ENCODE measurements at regions not wholly inside any gene's neighbourhood (a gene's known extent, or its start where the extent isn't known, plus 50 kb on each side); places are given as distances from the start of the nearest gene placed in this dataset.
"Not testable (repeated sequence)": the region's sequence is repeated elsewhere in the genome, so short reads cannot be mapped to it uniquely, and the experiment has no call there.

- DNase-seq; H3K4me3 Mint-ChIP-seq; H3K27me3 Mint-ChIP-seq (ENCODE audit: low read depth); H3K9me3 Mint-ChIP-seq; H3K27ac Mint-ChIP-seq; H3K4me1 Mint-ChIP-seq (ENCODE audit: low read depth); H3K36me3 Mint-ChIP-seq (ENCODE audit: low read depth); CTCF ChIA-PET: not testable (repeated sequence)
- intact Hi-C loops (cut with micrococcal nuclease) = loop anchor here (10.0 kb wide), 1 partner anchor 440 kb away; no protein-coding TSS in a partner anchor
Measured at GRCh38 chr1:117314951-117315350, 52.3 kb upstream of the MAN1A2 start.

- Mint-ChIP-seq H3K4me3 (no peak overlapping the region), H3K4me1 (ENCODE audit: low read depth) (no peaks in the 10 kb centered on the region), H3K27ac (no peak overlapping the region), H3K9me3 (no peaks in the 10 kb centered on the region), H3K36me3 (ENCODE audit: low read depth) (no peaks in the 10 kb centered on the region), H3K27me3 (ENCODE audit: low read depth) (no peaks in the 10 kb centered on the region)
- CTCF ChIA-PET = interaction anchor here (1.3 kb wide), 1 partner anchor 582 kb away, joined by 3 read pairs; no protein-coding TSS in a partner anchor
- DNase-seq = no peak
- intact Hi-C loops (cut with micrococcal nuclease) = loop anchor here (10.0 kb wide), 1 partner anchor 441 kb away; no protein-coding TSS in a partner anchor
Measured at GRCh38 chr1:117313555-117313954, 53.7 kb upstream of the MAN1A2 start.

- CTCF ChIA-PET = interaction anchor here (0.6 kb wide), 1 partner anchor 445 kb away, joined by 3 read pairs; no protein-coding TSS in a partner anchor
- no peak overlapping the region for H3K4me3 Mint-ChIP-seq
- no peaks in the 10 kb centered on the region for H3K27me3 Mint-ChIP-seq (ENCODE audit: low read depth)
- no peak for DNase-seq
- intact Hi-C loops (cut with micrococcal nuclease) = loop anchor here (10.0 kb wide), 1 partner anchor 442 kb away; no protein-coding TSS in a partner anchor
- H3K36me3 Mint-ChIP-seq (ENCODE audit: low read depth) = no peaks in the 10 kb centered on the region
- no peaks in the 10 kb centered on the region for H3K9me3 Mint-ChIP-seq
- no peak overlapping the region for H3K27ac Mint-ChIP-seq
- no peaks in the 10 kb centered on the region for H3K4me1 Mint-ChIP-seq (ENCODE audit: low read depth)
Measured at GRCh38 chr1:117312453-117313138, 54.7 kb upstream of the MAN1A2 start.

DNA sequence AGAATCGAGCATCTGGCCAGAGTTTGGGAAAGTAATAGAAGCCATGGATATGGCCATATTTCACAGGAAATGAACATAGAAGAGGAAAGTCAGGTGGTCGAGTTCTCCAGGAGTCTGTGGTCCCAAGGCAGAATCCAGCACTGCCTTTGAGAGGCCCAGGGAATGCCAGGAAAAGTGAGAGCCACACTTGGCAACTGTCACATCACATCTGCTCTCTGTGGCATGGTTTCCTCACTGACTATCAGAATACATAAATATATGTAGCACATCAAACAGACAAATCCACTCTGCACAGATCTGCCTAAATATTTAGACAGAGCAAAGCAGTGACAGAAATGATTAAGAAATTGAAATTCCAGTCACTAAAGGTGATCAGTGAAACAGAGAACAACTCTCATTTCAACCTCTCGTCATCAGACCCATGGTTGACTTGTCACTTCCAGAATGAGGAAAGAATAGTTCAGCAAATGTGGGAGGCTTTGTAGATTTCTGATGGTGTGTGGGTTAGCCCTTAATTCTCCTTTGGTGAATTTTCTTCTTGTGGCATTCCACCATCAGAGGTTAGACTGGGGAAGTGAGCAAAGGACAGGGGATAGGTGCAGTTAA, 58.8 kb upstream of the MAN1A2 start:
- H3K27me3 Mint-ChIP-seq (ENCODE audit: low read depth) = peaks cover under 1% of the 10 kb centered on the region
- H3K4me3 Mint-ChIP-seq = no peak overlapping the region
- no peak for DNase-seq
- no peaks in the 10 kb centered on the region for H3K4me1 Mint-ChIP-seq (ENCODE audit: low read depth)
- no peaks in the 10 kb centered on the region for H3K9me3 Mint-ChIP-seq
- CTCF ChIA-PET = no interaction called here
- no peaks in the 10 kb centered on the region for H3K36me3 Mint-ChIP-seq (ENCODE audit: low read depth)
- H3K27ac Mint-ChIP-seq = no peak overlapping the region
- intact Hi-C loops (cut with micrococcal nuclease) = no loop called here

GRCh38 chr1:117301901-117302300, 65.3 kb upstream of the MAN1A2 start:
- no peaks in the 10 kb centered on the region for H3K36me3 Mint-ChIP-seq (ENCODE audit: low read depth)
- peaks cover 2% of the 10 kb centered on the region for H3K27me3 Mint-ChIP-seq (ENCODE audit: low read depth)
- CTCF ChIA-PET = no interaction called here
- DNase-seq = no peak
- no peak overlapping the region for H3K27ac Mint-ChIP-seq
- no peak overlapping the region for H3K4me3 Mint-ChIP-seq
- intact Hi-C loops (cut with micrococcal nuclease) = no loop called here
- no peaks in the 10 kb centered on the region for H3K4me1 Mint-ChIP-seq (ENCODE audit: low read depth)
- H3K9me3 Mint-ChIP-seq = peaks cover 3% of the 10 kb centered on the region

GRCh38 chr1:117300183-117300582, 67.1 kb upstream of the MAN1A2 start:
- H3K4me3 Mint-ChIP-seq; CTCF ChIA-PET; intact Hi-C loops (cut with micrococcal nuclease); H3K4me1 Mint-ChIP-seq (ENCODE audit: low read depth); H3K27ac Mint-ChIP-seq; H3K27me3 Mint-ChIP-seq (ENCODE audit: low read depth); DNase-seq; H3K9me3 Mint-ChIP-seq; H3K36me3 Mint-ChIP-seq (ENCODE audit: low read depth): not testable (repeated sequence)

DNA sequence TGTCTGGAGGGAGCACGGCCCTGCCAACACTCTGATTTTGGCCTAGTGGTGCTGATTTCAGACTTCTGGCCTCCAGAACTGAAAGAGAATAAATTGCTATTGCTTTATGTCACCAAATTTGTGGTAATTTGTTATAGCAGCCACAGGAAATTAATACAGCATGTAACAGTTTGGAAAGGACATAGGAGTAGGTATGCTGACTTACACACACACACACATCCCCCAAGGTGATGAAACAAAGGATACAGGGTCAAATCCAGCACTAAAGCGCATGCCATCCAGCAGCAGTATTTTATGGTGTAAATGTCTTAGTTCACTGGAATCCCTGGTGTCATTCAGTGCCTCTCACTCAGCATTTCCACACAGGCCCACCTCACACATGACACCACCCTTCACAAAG, 72.2 kb upstream of the MAN1A2 start:
- Mint-ChIP-seq H3K4me3 (no peak overlapping the region), H3K4me1 (ENCODE audit: low read depth) (no peaks in the 10 kb centered on the region), H3K27me3 (ENCODE audit: low read depth) (no peaks in the 10 kb centered on the region), H3K9me3 (no peaks in the 10 kb centered on the region), H3K36me3 (ENCODE audit: low read depth) (no peaks in the 10 kb centered on the region), H3K27ac (no peak overlapping the region)
- no peak for DNase-seq
- CTCF ChIA-PET = no interaction called here
- intact Hi-C loops (cut with micrococcal nuclease) = no loop called here

DNA sequence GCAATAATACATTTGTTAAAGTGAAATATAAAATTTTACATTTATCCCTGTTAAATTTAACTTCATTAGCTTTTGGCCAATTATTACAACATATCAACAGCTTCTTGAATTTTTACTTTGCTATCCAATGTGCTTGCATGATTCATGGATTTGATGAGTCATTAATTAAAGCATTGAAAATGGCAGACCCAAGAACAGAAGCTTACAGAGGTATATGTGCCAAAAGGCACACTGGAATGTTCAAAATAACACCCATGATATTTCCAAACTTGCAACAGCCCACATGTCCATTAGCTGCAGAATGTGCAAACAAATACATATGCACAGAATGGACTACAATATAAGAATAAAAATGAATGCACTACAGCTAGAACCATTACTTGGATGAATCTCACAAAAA, 76.4 kb upstream of the MAN1A2 start:
- H3K4me1 Mint-ChIP-seq (ENCODE audit: low read depth) = no peaks in the 10 kb centered on the region
- no peak for DNase-seq
- no peaks in the 10 kb centered on the region for H3K36me3 Mint-ChIP-seq (ENCODE audit: low read depth)
- intact Hi-C loops (cut with micrococcal nuclease) = no loop called here
- peaks cover 3% of the 10 kb centered on the region for H3K27me3 Mint-ChIP-seq (ENCODE audit: low read depth)
- no peak overlapping the region for H3K27ac Mint-ChIP-seq
- CTCF ChIA-PET = no interaction called here
- no peak overlapping the region for H3K4me3 Mint-ChIP-seq
- H3K9me3 Mint-ChIP-seq = no peaks in the 10 kb centered on the region

- Mint-ChIP-seq H3K36me3 (ENCODE audit: low read depth) (no peaks in the 10 kb centered on the region), H3K4me1 (ENCODE audit: low read depth) (no peaks in the 10 kb centered on the region), H3K9me3 (no peaks in the 10 kb centered on the region), H3K4me3 (no peak overlapping the region), H3K27me3 (ENCODE audit: low read depth) (peaks cover 3% of the 10 kb centered on the region), H3K27ac (no peak overlapping the region)
- CTCF ChIA-PET = no interaction called here
- no peak for DNase-seq
- intact Hi-C loops (cut with micrococcal nuclease) = no loop called here
Measured at GRCh38 chr1:117289316-117289870, 77.9 kb upstream of the MAN1A2 start.

GRCh38 chr1:117286562-117286961, 75.8 kb upstream of the VTCN1 start:
- DNase-seq = no peak
- no peaks in the 10 kb centered on the region for H3K36me3 Mint-ChIP-seq (ENCODE audit: low read depth)
- no peak overlapping the region for H3K27ac Mint-ChIP-seq
- no peaks in the 10 kb centered on the region for H3K4me1 Mint-ChIP-seq (ENCODE audit: low read depth)
- H3K9me3 Mint-ChIP-seq = no peaks in the 10 kb centered on the region
- CTCF ChIA-PET = interaction anchor here (0.7 to 1.1 kb wide), 2 partner anchors 35 to 472 kb away, joined by 3 to 4 read pairs; no protein-coding TSS in a partner anchor
- intact Hi-C loops (cut with micrococcal nuclease) = no loop called here
- peaks cover 3% of the 10 kb centered on the region for H3K27me3 Mint-ChIP-seq (ENCODE audit: low read depth)
- no peak overlapping the region for H3K4me3 Mint-ChIP-seq

- H3K9me3 Mint-ChIP-seq = no peaks in the 10 kb centered on the region
- H3K27me3 Mint-ChIP-seq (ENCODE audit: low read depth) = peaks cover 3% of the 10 kb centered on the region
- no peak overlapping the region for H3K4me3 Mint-ChIP-seq
- no peak for DNase-seq
- CTCF ChIA-PET = interaction anchor here (0.7 to 1.1 kb wide), 2 partner anchors 35 to 472 kb away, joined by 3 to 4 read pairs; no protein-coding TSS in a partner anchor
- intact Hi-C loops (cut with micrococcal nuclease) = no loop called here
- H3K27ac Mint-ChIP-seq = no peak overlapping the region
- no peaks in the 10 kb centered on the region for H3K4me1 Mint-ChIP-seq (ENCODE audit: low read depth)
- H3K36me3 Mint-ChIP-seq (ENCODE audit: low read depth) = no peaks in the 10 kb centered on the region
Measured at GRCh38 chr1:117286145-117286544, 75.4 kb upstream of the VTCN1 start.

DNA sequence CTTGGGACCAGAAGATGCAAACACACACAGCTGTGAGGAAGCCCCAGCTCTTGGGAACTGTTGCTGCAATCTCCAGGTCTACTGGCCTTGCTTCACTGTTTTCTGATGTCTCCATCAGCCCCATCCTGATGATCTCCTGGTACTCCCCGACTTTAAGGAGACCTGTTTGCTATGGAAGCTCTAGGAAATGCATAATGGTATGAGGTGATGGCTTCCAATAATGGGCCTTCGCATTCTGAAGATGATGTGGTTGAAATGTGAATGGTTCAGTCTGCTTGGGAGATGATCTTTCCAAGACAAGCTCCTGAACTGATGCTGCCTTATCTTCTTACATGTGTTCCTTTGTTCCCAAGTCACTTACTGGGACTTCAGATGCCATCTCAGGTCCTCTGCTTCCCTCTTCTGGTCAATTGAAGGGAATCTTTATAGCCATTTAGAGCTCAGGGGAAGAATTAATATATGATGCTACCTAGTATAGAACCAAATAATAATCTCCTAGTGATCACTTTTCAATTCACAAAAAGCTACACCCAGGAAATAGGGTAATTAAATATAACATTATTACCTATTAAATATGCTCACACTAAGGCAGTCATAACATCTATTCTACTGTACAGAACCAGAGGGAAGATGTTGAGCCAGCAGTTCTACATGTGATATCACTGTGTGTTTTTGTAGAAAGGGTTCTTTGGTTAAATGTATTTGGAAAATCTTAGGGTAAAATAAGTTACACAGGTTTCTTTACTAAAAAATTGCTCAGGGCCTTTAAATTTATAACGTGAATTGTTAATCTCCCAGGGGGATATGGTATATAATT, 73.9 kb upstream of the VTCN1 start:
- Mint-ChIP-seq H3K36me3 (ENCODE audit: low read depth) (no peaks in the 10 kb centered on the region), H3K27ac (no peak overlapping the region), H3K4me3 (no peak overlapping the region), H3K27me3 (ENCODE audit: low read depth) (peaks cover 3% of the 10 kb centered on the region), H3K4me1 (ENCODE audit: low read depth) (no peaks in the 10 kb centered on the region), H3K9me3 (no peaks in the 10 kb centered on the region)
- CTCF ChIA-PET = interaction anchor here (0.9 to 1.6 kb wide), 3 partner anchors 77 to 256 kb away, joined by 3 to 5 read pairs (median 3); no protein-coding TSS in a partner anchor
- no peak for DNase-seq
- intact Hi-C loops (cut with micrococcal nuclease) = loop anchor here (2.0 kb wide), 1 partner anchor 216 kb away; no protein-coding TSS in a partner anchor

Data from activated naive CD4-positive, alpha-beta T cell treated with anti-CD3 and anti-CD28 coated beads for 36 hours (primary cell).